NCI-H748 (cell line): ENCODE measurements at regions not wholly inside any gene's neighbourhood (a gene's known extent, or its start where the extent isn't known, plus 50 kb on each side); places are given as distances from the start of the nearest gene placed in this dataset.

Experiments used
- DNase-seq: peaks from one replicate; lab custom pipeline; 2025; ENCODE audit not compliant: unreplicated experiment; lab: John Stamatoyannopoulos, UW

DNA sequence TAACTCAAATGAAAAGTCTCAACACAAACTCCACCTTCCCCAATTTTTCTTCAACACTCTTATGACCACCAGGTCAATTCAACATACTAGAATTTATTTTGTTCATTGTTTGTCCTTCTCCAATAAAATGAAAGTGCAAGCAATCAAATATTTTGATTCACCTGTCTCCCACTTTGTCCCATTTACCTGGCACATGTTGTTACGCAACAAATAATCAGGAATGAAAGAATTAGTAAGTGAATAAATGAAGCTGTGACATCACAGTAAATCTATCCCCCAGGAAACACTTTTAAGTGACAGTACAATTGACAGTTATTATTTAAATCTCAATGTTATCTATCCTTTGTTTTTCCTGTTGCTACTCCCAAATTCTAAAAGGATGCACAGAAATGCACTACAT is 393.7 kb upstream of the OPRM1 start:
- no peak for DNase-seq

DNA sequence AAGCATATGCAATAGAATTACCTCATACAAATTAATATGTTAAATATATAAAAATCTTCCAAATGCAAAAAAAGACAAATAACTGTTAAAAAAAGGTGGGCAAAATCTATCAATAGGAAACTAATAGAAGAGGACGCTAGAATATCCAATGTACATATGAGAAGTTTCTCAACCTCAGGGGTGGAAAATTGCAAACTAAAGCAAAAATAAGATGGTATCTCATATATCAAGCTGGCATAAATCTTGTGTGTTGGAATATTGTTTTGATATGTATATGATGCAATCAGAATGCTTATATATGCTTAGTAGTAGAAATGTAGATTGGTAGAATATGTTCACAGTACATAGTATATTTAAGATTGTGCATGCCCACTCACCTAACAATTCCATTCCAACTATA is 395.0 kb upstream of the OPRM1 start:
- no peak for DNase-seq

DNA sequence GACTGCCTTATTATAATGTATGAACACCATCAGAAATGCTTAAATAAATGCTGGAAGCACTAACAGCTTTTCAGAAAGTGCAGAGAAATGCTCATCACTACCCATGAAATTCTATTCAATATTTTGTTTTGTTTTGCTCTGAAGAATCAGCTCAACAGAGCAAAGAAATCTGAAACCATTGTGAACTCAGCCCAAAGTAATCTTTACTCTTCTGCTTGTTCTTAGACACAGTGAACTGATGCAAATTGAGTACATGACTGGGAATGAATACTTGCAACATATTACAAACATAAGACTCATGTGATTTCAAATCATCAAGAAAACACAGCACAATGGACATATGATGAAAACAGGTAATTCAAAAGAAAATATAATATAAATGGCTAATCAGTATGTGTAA is 404.6 kb upstream of the OPRM1 start:
- DNase-seq, result no peak

DNA sequence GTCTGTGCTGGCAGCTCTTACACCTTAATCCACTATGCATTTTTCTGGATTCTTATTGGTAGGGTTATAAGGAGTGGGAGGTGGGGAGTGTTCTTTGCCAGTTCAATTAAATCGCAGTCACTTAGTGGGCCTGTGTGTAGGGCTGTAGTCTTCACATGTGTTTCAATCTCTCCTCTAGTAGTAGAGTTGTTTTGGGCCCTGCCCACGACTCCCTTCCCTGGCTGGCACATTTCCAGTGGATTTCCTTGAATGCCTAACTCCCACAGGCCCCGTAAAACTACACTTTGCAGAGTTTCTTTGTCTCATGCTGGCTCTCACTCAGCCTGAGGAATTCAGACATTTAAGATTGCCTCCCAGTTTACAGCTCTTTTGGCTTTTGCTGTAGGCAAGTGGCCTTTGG is 414.0 kb upstream of the OPRM1 start:
- DNase-seq, result no peak

DNA sequence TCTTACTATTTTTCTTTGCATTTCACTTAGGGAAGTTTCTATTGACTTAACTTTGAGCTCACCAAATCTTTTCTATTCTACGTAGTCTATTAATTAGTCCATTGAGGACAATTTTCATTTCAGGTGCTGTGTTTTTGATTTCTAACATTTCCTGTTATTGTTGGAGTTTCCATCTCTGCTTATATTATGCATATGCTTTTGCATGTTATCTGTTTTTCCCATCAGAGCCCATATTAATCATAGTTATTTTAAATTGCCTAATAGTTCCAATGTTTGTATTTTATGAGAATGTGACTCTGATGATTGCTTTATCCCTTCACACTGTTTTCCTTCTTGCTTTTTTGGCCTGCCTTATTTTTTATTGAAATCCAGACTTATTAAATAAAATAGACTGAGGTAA is 414.5 kb upstream of the OPRM1 start:
- DNase-seq, result no peak

DNA sequence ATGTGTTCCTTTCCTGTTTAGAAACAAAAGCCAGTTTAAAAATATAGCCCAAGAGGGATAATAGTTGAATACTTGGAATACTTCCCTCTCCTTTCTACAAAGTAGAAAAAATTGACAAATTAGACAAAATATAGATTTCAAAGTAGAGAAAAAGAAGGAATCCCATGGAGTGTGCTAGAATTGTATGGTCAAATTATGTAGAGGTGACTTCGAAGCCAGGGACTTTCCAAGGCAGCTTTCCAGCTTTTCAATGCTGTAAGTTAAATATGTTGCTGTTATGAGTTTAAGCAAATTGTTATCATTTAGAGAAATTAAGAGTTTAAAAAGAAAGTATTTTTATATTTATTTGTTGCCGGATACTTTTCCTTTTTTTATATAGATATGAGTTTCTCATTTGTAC is 415.5 kb upstream of the OPRM1 start:
- DNase-seq, result no peak

DNA sequence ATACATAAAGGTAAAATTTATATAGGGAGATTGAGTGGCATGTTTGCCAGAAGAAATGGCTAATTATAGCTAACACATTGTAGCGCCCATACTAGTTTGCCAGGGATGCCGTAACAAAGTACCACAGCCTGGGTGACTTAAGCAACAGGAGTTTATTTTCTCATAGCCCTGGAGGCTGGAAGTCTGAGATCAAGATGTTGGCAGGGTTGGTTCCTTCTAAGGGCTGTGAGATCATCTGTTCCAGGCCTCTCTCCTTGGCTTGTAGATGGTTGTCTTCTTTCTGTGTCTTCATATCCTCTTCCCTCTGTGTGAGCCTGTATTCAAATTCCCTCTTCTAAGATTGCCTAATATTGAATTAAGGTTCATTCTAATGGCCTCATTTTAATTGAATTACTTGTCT is 417.5 kb upstream of the OPRM1 start:
- DNase-seq, result no peak

DNA sequence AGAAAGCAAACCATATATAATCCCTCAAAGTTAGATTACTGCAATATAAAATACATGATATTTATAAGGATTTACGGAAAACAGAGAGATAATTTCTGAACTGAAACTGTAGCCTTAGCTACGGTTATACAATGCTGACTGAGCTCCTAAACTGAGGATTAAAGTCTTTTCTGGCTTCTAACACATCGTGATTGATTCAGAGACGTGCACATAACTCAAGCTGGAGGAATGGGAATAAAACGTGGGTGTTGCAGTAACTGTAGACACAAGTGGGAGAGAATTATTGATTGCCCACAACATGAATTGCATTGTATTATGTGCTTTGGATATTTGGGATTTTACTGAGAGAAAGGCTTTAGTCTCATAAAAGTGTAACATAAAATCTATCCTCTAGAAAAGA is 418.0 kb upstream of the OPRM1 start:
- no peak for DNase-seq

DNA sequence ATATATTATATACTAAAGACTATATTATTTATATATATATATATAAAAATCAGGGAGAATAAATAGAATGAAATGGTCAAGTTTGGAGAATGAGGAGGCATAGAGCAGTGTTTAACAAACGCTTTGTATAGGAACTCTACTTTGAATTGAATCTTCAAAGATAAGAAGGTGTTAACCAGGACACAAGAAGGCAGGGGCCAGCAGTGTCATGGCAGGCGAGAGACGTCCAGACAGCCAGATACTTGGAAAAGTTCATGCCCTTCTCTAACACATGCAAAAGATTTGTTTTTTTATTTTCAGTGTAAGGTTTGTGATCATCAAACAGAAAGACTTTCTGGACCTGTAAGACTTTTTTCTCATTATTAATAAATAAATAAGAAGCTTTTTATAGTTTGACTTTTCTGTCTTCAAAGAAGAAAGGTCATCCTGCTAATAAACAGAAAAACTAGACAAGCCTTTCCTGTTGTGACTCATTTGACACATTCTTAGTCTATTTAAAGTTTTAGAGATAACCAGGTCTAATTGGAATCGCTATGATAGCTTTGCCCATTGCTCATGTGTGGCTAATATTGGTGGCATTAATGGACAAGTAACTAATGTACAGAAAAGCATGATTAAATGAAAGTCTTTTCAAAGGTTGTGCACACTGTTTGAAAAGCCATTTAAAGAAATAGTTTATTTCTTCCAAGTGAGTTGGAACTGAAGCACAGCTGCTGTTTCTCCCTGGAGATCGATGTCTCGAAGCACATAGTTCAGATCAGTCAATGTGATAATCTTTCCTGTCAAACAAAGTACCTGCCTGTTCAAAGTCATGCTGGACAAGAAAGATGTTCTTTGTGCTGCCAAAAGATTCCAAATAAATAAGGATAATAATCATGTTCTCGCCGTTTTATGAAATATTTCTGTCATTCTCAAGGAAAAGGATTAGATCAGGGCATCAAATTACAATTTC is 420.4 kb upstream of the OPRM1 start:
- DNase-seq, result no peak

DNA sequence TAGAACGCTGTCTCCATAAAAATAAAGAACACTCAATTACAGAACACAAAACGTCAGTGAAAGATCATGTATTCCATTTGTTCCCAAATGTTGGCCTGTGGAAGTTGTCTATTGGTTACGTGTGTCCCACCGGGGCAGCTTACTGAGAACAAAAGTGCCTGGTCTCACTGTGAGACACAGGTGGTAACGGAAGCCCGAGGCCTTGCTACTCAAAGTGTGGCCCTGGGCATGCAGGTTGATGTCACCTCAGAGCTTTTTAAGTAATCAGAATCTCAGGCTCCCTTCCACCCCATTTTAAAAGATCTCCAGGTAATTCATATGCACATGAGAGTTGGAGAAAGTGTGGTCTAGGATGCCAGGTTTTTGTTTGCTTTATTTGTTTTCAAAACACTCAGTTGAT is 422.5 kb upstream of the OPRM1 start:
- no peak for DNase-seq

DNA sequence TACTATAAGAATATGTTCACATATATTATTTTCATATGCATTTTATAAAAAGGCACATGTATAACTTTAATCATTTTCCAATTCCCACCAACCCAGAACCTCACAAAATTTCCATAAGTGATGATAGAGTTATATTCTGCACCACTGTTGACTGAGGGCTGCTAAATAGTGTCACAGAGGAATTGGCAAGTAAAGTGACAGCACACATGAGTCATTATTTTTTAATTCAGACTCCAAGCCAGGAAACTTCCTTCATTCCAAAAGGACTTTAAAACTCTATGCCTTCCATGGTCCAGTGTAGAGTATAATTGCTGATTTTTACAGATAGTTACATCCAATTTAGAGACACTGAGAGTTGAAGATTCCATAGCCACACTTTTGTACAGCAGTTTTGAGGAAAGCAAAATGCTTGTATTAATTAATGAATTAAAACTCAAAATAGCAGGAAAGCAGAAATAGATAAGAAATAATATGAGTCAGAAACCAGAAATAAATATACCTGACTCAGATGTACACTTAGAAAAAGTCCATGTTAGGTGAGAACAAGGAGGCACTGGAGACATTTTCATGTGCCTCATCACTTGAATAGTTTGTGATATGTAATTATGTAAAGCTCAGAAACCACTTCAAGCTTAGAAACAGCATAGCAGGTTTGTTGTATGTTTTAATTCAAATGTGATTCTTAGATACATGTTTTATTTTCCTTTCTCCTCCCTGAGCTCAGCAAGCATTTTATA is 425.2 kb upstream of the OPRM1 start:
- DNase-seq, result no peak

DNA sequence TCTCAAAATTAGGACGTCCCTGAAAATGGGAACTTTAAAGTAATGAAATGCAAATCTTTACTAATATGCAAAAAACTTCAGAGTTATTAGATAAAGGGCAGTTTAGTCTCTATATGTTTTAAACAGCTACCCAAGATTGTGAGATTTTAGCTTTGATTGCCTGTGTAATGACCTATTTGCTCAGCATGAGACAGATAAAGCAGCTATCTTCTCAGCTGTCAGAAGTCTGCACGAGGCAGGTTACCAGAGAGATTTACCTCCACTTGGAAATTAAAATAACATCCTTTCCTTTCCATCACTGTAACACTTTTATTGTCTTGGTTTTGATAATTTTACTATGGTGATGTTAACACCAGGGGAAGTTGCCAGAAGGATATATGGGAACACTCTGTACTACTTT is 436.6 kb upstream of the OPRM1 start:
- DNase-seq, result no peak

DNA sequence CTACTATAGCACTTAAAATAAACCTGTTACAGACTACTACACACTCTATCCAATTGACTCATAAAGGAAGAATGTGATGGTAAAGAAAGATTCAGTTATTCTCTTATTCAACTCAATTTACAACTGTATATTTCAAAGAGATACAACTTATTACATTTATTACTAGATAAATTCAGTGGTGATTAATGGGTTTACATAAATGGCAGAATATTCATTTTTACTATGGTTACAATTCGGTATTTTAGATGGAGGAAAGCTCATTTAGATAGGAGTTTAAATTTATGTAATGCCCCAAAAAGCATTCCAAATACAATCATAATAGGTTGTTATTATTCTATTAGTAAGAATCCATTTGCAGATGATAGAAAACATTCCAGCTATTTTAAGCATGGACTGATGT is 439.1 kb upstream of the OPRM1 start:
- no peak for DNase-seq

DNA sequence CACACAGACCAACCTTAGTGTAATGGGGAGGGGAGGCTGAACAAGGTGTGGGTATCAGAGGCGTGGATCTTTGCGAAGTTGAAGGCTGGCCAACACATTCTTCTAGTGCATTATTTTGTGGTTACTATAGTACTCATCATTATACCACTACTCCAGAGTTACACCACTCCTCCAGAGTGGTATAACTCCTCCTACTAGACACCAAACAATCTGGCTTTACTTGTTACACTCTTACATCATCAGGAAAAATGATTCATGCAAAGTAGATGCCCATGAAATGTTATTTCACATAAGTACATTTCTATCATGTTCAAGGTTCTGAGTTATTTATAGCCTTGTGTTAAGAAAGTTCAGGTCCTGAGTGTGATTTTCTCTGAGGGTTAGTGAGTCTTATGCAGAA is 443.1 kb upstream of the OPRM1 start:
- no peak for DNase-seq

DNA sequence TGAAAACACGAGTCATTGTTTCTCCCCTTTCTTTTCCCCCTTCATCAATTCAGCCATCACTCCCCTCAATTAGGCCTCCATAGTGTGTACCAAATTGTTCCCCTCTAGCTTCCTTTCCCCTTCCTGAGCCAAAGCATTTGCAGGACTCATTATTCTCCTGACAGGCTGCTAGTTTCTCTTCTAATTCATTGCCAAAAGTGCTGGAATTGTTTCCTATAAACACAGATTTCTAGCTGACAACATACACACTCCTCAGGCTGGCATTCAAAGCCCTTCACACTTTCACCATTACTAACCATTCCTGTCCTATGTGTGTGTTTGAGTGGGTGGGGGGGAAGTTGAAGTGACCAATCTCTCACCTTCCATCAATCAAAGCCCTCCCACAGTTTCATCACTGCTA is 444.2 kb upstream of the OPRM1 start:
- no peak for DNase-seq

DNA sequence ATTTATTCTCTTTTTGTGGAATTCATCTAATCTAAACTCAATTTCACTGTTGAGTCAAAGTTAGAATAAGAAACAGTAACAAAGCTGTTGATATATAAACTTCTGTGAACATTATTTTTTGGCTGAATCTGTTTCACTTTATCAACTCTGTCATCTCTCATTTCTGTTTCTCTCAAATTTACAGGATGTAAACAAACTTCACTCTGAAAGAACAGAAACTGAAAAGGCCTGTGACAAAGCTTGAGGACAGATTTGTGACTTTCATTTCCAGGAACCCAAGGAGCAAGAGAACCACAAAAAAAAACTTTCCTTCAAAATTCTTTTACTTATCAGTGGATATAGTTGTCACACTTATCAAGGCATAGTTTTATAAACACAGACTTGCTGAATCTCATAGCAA is 447.9 kb upstream of the OPRM1 start:
- no peak for DNase-seq

DNA sequence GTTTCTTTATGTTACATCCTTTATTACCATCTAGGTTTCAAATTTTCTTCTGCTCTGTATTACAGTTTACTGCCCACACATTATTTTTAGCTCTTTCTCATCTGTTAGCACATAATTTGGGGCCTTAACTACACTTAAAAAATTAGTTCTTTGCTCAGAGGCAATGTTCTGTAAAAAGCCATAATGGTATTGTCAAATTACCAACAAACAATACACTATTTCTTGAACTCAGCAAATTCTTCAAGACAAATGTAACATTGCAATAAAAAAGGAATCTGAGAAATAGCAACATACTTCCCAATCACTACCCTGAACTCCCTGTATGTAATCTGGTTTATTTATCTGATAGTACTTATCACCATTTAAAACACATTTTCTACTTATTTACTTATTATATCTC is 448.6 kb upstream of the OPRM1 start:
- no peak for DNase-seq

DNA sequence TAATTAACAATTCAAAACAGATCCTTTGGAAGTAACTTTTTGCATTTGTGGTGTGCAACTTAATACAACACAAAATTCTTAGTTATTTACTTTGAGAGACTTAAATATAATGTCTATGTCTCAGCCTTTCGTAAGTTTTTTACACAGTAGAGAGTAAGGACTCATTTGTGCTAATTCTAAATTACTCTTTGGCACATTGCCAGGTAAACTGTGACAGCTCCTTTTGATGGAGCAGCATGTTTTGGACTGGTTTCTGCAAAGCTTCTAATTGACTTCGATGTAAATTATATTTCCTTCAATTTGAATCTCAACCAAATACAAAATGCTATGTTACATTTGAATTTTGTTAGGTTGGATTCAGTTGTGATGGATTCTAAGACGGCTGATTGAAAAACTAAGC is 450.7 kb upstream of the OPRM1 start:
- DNase-seq, result no peak

DNA sequence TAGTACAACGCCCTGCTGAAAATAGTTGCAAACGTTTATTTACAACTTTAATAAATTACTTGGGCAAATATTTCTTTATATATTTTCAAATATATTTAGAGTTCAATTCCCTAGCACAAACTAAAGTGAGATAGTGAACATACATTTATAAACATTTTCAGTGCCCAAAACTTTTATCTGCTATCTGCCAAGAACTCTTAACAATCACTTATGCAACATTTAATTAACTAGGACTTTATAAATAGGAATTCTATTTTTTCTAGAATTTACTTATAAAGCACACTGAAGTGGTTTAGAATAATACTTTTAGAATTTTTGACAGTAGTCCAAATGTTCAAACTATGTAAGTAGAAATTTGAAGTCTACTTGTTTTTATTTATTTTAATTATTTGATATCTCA is 452.6 kb upstream of the RGS17 start:
- no peak for DNase-seq

DNA sequence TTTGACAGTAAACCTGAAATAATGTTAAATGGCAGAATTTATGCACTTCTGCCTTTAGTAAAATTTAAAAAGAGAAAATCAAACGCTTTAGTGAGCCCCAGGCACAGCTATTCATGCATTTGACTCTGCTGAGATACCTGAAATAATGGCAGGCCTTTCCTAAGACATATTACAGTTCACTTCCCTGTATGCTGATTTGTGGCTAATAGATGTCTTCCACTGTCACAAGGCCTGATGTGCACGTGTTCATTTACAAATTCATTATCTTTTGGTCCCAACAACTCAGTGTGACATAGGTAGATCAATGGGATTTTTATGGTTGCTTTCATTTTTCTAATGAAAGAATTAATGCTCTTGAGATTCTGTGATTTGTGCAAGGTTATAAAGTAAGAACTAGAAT is 449.7 kb upstream of the RGS17 start:
- no peak for DNase-seq

DNA sequence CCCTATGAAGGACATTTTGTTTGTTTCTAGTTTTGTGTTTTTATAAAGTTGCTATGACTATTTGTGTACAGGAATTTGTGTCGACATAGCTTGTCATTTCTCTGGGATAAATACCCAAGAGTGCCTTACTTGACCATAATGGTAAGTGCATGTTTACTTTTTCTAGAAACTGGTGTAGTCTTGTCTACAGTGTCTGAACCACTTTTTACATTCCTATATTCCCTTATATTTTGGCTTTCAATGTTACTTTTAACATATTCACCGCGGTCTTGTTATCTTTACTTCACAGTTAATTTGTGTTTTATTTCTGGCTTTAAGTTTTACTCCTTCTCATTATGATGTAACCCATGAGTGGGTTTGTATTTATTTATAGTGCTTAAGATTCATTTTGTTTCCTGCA is 444.4 kb upstream of the RGS17 start:
- no peak for DNase-seq

DNA sequence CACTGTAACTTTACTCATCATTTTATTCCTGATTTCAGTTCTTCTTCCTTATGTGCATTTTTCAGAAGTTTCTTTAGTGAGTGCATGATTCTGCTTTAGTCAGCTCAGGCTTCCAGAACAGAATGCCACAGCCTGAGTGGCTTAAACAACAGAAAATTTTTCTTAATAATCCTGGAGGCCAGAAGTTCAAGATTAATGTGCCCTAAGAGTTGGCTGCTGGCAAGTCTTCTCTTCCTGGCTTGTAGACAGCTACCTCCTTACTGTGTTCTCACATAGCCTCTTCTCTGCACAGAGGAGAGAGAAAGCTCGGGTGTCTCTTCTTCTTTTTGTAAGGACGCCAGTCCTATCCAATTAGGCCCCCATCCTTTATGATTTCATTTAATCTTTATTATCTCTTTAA is 443.1 kb upstream of the RGS17 start:
- DNase-seq, result no peak

DNA sequence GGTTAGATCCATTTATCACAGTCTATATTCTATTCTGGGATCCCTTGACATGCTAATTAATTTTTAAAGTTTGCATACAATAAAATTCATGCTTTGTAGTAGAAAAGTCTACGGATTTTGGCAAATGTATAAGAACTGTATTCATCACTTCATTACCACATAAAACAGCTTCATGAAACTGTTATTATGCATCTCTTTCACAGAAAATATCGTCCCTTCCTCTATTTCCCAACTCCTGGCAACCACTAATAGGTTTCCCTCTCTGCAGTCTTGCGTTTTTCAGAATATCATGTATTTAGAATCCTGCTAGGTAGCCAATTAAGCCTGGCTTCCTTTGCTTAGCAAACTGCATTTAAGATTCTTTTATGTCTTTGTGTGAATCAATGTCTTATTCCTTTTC is 441.3 kb upstream of the RGS17 start:
- DNase-seq, result no peak
